Esophagus squamous epithelium (tissue), 4 donors: ENCODE measurements at regions not wholly inside any gene's neighbourhood (a gene's known extent, or its start where the extent isn't known, plus 50 kb on each side); places are given as distances from the start of the nearest gene placed in this dataset.

Experiments used
- POLR2A ChIP-seq, 4 donors: fragments of 450-650 bp; IDR thresholded peaks; one replicate each; pipeline ENCODE4 v1.6.1; 2017; ENCODE audit warnings: antibody characterized with exemption in 4 of 4, mild to moderate bottlenecking in 4 of 4, moderate library complexity in 3 of 4
- TF ChIP-seq, protein P1 (sequence below), 6 experiments: fragments of 450-650 bp in 4 of 6; fragments of 200-600 bp in 2 of 6; sonication (generic) in 2 of 6; IDR thresholded peaks; one replicate each; pipeline ENCODE4 v1.5.1; 2016 to 2019; ENCODE audit warnings: antibody characterized with exemption in 6 of 6, mild to moderate bottlenecking in 4 of 6, moderate library complexity in 4 of 6

GRCh38 chr6:68094070-68094469 lies 541.0 kb upstream of the ADGRB3 start:
- TF ChIP-seq, protein P1, sequence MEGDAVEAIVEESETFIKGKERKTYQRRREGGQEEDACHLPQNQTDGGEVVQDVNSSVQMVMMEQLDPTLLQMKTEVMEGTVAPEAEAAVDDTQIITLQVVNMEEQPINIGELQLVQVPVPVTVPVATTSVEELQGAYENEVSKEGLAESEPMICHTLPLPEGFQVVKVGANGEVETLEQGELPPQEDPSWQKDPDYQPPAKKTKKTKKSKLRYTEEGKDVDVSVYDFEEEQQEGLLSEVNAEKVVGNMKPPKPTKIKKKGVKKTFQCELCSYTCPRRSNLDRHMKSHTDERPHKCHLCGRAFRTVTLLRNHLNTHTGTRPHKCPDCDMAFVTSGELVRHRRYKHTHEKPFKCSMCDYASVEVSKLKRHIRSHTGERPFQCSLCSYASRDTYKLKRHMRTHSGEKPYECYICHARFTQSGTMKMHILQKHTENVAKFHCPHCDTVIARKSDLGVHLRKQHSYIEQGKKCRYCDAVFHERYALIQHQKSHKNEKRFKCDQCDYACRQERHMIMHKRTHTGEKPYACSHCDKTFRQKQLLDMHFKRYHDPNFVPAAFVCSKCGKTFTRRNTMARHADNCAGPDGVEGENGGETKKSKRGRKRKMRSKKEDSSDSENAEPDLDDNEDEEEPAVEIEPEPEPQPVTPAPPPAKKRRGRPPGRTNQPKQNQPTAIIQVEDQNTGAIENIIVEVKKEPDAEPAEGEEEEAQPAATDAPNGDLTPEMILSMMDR (IDR thresholded peaks at IDR 0.05) = no peak
- TF ChIP-seq POLR2A (IDR thresholded peaks at IDR 0.05) = no peak
